WTC11 (cell line): ENCODE measurements at regions not wholly inside any gene's neighbourhood (a gene's known extent, or its start where the extent isn't known, plus 50 kb on each side); places are given as distances from the start of the nearest gene placed in this dataset.
"Not testable (repeated sequence)": the region's sequence is repeated elsewhere in the genome, so short reads cannot be mapped to it uniquely, and the experiment has no call there.

ENCODE experiments used
- ATAC-seq: fragments of 200-7000 bp; cut with Tn5 transposase; 2 replicates; pipeline ENCODE4 v1.10.0; 2021; ENCODE audit warnings: mild to moderate bottlenecking, moderate library complexity
- CTCF ChIA-PET: fragments of 300-600 bp; sonication (Branson Sonifier 250); formaldehyde crosslinking; loops from one replicate; lab custom pipeline; 2021; ENCODE audit warnings: antibody characterized with exemption; lab: Charles Lee
- POLR2A ChIA-PET: fragments of 350-600 bp; sonication (Branson Sonifier 250); formaldehyde crosslinking; loops from one replicate; lab custom pipeline; 2021; ENCODE audit warnings: antibody characterized with exemption; lab: Charles Lee
- DNase-seq: peaks from one replicate; pipeline ENCODE4 v3.0.0; 2021; ENCODE audit warnings: low spot score
- H3K27ac Mint-ChIP-seq: 2 replicates; pipeline ENCODE4 v1.8.0; 2021; ENCODE audit warnings: mixed read lengths
- H3K27me3 Mint-ChIP-seq: 2 replicates; pipeline ENCODE4 v1.8.0; 2021; ENCODE audit warnings: low read depth, mild to moderate bottlenecking, moderate library complexity, mixed read lengths
- H3K36me3 Mint-ChIP-seq: 2 replicates; pipeline ENCODE4 v1.8.0; 2021; ENCODE audit warnings: mixed read lengths
- H3K4me1 Mint-ChIP-seq: 2 replicates; pipeline ENCODE4 v1.8.0; 2022; ENCODE audit warnings: mixed read lengths
- H3K4me3 Mint-ChIP-seq: 2 replicates; pipeline ENCODE4 v1.8.0; 2021; ENCODE audit warnings: mild to moderate bottlenecking, moderate library complexity, mixed read lengths
- H3K9me3 Mint-ChIP-seq: 2 replicates; pipeline ENCODE4 v1.8.0; 2021; ENCODE audit warnings: mixed read lengths
- ATF1 ChIP-seq: sonication (generic); formaldehyde crosslinking; IDR thresholded peaks from 2 replicates; pipeline ENCODE4 v1.8.1; 2023; ENCODE audit warnings: mild to moderate bottlenecking, moderate library complexity, missing genetic modification reagents
- CREB1 ChIP-seq: sonication (generic); formaldehyde crosslinking; IDR thresholded peaks from 2 replicates; pipeline ENCODE4 v1.8.0; 2023; ENCODE audit warnings: mild to moderate bottlenecking, missing genetic modification reagents
- ETV6 ChIP-seq: sonication (generic); formaldehyde crosslinking; IDR thresholded peaks from 2 replicates; pipeline ENCODE4 v1.8.1; 2022; ENCODE audit warnings: mild to moderate bottlenecking, missing genetic modification reagents
- GABPB1 ChIP-seq: sonication (generic); formaldehyde crosslinking; IDR thresholded peaks from 2 replicates; pipeline ENCODE4 v1.8.1; 2023; ENCODE audit warnings: mild to moderate bottlenecking, missing genetic modification reagents
- GRHL2 ChIP-seq: fragments of 250-450 bp; sonication (Bioruptor Pico); IDR thresholded peaks from 2 replicates; pipeline ENCODE4 v1.8.0; 2022; ENCODE audit warnings: mild to moderate bottlenecking, moderate library complexity; ENCODE audit not compliant: insufficient replicate concordance, severe bottlenecking
- NR3C1 ChIP-seq: sonication (generic); formaldehyde crosslinking; conservative IDR thresholded peaks from 2 replicates; pipeline ENCODE4 v1.8.1; 2023; ENCODE audit warnings: low read depth, mild to moderate bottlenecking, missing genetic modification reagents
- SMAD4 ChIP-seq: sonication (generic); formaldehyde crosslinking; IDR thresholded peaks from 2 replicates; pipeline ENCODE4 v1.8.0; 2022; ENCODE audit warnings: mild to moderate bottlenecking, missing genetic modification reagents
- TCF7 ChIP-seq: sonication (generic); formaldehyde crosslinking; IDR thresholded peaks from 2 replicates; pipeline ENCODE4 v1.8.0; 2022; ENCODE audit warnings: mild to moderate bottlenecking, low read depth, missing genetic modification reagents, moderate library complexity
- TEAD4 ChIP-seq: sonication (generic); formaldehyde crosslinking; IDR thresholded peaks from 2 replicates; pipeline ENCODE4 v1.8.0; 2022; ENCODE audit warnings: mild to moderate bottlenecking, missing genetic modification reagents
- ZBTB21 ChIP-seq: sonication (generic); formaldehyde crosslinking; IDR thresholded peaks from 2 replicates; pipeline ENCODE4 v1.8.1; 2023; ENCODE audit warnings: mild to moderate bottlenecking, missing genetic modification reagents, borderline replicate concordance
- ZNF263 ChIP-seq: sonication (generic); formaldehyde crosslinking; IDR thresholded peaks from 2 replicates; pipeline ENCODE4 v1.8.1; 2022; ENCODE audit warnings: low read depth, mild to moderate bottlenecking, moderate library complexity, missing genetic modification reagents
- ZNF671 ChIP-seq: fragments of 250-450 bp; sonication (Bioruptor Pico); IDR thresholded peaks from 2 replicates; pipeline ENCODE4 v1.8.0; 2021; ENCODE audit warnings: mild to moderate bottlenecking
- TF ChIP-seq, protein P1 (sequence below): sonication (generic); formaldehyde crosslinking; IDR thresholded peaks from 2 replicates; pipeline ENCODE4 v1.8.1; 2022; ENCODE audit warnings: mild to moderate bottlenecking, missing genetic modification reagents, moderate library complexity, borderline replicate concordance
- TF ChIP-seq, protein P2 (sequence below): fragments of 250-450 bp; sonication (Bioruptor Pico); IDR thresholded peaks from 2 replicates; pipeline ENCODE4 v1.8.0; 2021; ENCODE audit warnings: mild to moderate bottlenecking
- TF ChIP-seq, protein P3 (sequence below): sonication (generic); formaldehyde crosslinking; IDR thresholded peaks from 2 replicates; pipeline ENCODE4 v1.8.1; 2022; ENCODE audit warnings: low read depth, mild to moderate bottlenecking, moderate library complexity, missing genetic modification reagents, borderline replicate concordance
- TF ChIP-seq, protein P4 (sequence below): sonication (generic); formaldehyde crosslinking; IDR thresholded peaks from 2 replicates; pipeline ENCODE4 v1.8.1; 2023; ENCODE audit warnings: mild to moderate bottlenecking, missing genetic modification reagents
- TF ChIP-seq, protein P5 (sequence below): sonication (generic); formaldehyde crosslinking; IDR thresholded peaks from 2 replicates; pipeline ENCODE4 v1.8.1; 2023; ENCODE audit warnings: mild to moderate bottlenecking, missing genetic modification reagents, borderline replicate concordance

DNA sequence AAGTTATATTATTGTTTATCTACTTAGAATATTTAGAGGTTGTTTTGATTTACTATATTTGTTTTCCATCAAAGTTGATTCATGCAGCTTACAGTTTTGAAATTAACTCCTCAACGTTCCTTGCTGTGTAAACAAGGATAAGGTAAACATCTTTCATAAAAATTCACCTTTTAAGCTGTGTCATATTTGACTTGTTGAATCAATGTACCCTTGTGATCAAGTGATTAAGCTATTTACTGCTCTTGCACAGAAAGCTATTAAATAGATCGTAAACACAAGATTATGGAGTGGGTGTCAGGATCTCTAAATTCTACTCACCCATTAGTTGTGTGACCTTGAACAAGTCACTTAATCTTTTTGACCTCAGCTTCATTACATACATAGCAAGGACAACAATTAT, 2054.0 kb upstream of the NUDT12 start:
- Mint-ChIP-seq H3K4me3 (no peak overlapping the region), H3K36me3 (no peaks in the 10 kb centered on the region), H3K27me3 (no peaks in the 10 kb centered on the region), H3K27ac (no peak overlapping the region), H3K9me3 (no peaks in the 10 kb centered on the region), H3K4me1 (peaks cover 6% of the 10 kb centered on the region)
- no peak for DNase-seq
- POLR2A ChIA-PET, result no interaction called here
- no peak for ATAC-seq
- CTCF ChIA-PET, result no interaction called here
- TF ChIP-seq ZNF263 (CRISPR knock-in tag) (no peak), ZBTB21 (CRISPR knock-in tag) (no peak), ETV6 (no peak), CREB1 (CRISPR knock-in tag) (no peak), ZNF671 (CRISPR knock-in tag) (no peak), GRHL2 (CRISPR knock-in tag) (no peak), TCF7 (no peak), ATF1 (CRISPR knock-in tag) (no peak), TEAD4 (CRISPR knock-in tag) (no peak)
- TF ChIP-seq, protein P1, sequence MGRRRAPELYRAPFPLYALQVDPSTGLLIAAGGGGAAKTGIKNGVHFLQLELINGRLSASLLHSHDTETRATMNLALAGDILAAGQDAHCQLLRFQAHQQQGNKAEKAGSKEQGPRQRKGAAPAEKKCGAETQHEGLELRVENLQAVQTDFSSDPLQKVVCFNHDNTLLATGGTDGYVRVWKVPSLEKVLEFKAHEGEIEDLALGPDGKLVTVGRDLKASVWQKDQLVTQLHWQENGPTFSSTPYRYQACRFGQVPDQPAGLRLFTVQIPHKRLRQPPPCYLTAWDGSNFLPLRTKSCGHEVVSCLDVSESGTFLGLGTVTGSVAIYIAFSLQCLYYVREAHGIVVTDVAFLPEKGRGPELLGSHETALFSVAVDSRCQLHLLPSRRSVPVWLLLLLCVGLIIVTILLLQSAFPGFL (CRISPR knock-in tag), result no peak
- TF ChIP-seq, protein P2, sequence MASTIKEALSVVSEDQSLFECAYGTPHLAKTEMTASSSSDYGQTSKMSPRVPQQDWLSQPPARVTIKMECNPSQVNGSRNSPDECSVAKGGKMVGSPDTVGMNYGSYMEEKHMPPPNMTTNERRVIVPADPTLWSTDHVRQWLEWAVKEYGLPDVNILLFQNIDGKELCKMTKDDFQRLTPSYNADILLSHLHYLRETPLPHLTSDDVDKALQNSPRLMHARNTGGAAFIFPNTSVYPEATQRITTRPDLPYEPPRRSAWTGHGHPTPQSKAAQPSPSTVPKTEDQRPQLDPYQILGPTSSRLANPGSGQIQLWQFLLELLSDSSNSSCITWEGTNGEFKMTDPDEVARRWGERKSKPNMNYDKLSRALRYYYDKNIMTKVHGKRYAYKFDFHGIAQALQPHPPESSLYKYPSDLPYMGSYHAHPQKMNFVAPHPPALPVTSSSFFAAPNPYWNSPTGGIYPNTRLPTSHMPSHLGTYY, result no peak

DNA sequence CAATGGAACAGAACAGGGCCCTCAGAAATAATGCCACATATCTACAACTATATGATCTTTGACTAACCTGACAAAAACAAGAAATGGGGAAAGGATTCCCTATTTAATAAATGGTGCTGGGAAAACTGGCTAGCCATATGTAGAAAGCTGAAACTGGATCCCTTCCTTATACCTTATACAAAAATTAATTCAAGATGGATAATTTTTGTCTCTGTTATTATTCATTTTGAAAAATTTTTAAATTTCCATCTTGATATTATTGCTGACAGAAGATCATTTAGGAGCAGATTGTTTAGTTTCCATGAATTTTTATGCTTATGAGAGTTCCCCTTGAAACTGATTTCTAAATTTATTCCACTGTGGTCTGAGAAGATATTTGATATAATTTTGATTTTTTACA, 2039.8 kb upstream of the NUDT12 start:
- H3K4me3 Mint-ChIP-seq, DNase-seq, CTCF ChIA-PET, ATAC-seq, H3K4me1 Mint-ChIP-seq, H3K27me3 Mint-ChIP-seq, POLR2A ChIA-PET, H3K27ac Mint-ChIP-seq: not testable (repeated sequence)
- Mint-ChIP-seq H3K36me3 (peaks cover 31% of the 10 kb centered on the region), H3K9me3 (peaks cover 58% of the 10 kb centered on the region)

DNA sequence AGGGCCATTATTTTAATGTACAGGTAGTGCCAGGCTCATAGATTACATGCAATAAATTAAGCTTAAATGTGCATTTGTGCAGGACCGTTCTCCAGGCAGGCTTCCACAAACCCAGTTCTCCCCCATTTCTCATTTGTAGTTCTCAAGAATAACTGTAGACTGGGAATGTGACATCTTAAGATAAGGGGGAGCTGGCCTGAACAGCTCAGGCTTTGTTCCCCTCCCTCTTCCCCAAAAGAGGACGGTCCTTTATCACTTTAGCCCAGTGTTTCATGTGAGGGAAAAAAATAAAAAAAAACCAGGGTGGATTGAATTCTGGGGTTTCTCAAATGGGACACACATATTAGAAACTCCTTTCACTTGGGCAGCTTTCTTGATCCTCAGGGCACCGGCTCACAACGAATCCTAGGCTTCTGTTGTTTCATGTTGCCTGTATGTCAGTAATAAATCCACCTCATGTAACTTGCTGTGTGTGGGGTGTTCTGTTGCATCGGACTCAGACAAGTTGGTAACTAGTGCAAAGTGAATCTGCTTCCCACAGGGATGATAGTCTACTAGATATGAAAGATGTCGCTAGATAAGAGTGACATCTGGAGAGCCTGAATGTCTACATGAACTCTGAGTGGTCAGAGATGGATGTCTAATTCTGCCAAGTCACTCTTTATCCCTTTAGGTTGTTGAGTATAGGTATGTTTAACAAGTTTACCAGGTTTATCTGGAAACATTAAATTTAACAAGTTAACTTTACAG, 2030.6 kb upstream of the NUDT12 start:
- Mint-ChIP-seq H3K27me3 (no peaks in the 10 kb centered on the region), H3K36me3 (no peaks in the 10 kb centered on the region), H3K4me3 (no peak overlapping the region), H3K4me1 (no peaks in the 10 kb centered on the region), H3K9me3 (no peaks in the 10 kb centered on the region), H3K27ac (no peak overlapping the region)
- no peak for ATAC-seq
- CTCF ChIA-PET, result no interaction called here
- no peak for DNase-seq
- POLR2A ChIA-PET, result no interaction called here
- TF ChIP-seq GRHL2 (CRISPR knock-in tag), result no peak
- TF ChIP-seq, protein P3, sequence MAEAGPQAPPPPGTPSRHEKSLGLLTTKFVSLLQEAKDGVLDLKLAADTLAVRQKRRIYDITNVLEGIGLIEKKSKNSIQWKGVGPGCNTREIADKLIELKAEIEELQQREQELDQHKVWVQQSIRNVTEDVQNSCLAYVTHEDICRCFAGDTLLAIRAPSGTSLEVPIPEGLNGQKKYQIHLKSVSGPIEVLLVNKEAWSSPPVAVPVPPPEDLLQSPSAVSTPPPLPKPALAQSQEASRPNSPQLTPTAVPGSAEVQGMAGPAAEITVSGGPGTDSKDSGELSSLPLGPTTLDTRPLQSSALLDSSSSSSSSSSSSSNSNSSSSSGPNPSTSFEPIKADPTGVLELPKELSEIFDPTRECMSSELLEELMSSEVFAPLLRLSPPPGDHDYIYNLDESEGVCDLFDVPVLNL (CRISPR knock-in tag), result no peak
- no peak for TF ChIP-seq SMAD4
- no peak for TF ChIP-seq GABPB1 (CRISPR knock-in tag)
- TF ChIP-seq, protein P4, sequence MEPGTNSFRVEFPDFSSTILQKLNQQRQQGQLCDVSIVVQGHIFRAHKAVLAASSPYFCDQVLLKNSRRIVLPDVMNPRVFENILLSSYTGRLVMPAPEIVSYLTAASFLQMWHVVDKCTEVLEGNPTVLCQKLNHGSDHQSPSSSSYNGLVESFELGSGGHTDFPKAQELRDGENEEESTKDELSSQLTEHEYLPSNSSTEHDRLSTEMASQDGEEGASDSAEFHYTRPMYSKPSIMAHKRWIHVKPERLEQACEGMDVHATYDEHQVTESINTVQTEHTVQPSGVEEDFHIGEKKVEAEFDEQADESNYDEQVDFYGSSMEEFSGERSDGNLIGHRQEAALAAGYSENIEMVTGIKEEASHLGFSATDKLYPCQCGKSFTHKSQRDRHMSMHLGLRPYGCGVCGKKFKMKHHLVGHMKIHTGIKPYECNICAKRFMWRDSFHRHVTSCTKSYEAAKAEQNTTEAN (CRISPR knock-in tag), result no peak
- TF ChIP-seq, protein P5, sequence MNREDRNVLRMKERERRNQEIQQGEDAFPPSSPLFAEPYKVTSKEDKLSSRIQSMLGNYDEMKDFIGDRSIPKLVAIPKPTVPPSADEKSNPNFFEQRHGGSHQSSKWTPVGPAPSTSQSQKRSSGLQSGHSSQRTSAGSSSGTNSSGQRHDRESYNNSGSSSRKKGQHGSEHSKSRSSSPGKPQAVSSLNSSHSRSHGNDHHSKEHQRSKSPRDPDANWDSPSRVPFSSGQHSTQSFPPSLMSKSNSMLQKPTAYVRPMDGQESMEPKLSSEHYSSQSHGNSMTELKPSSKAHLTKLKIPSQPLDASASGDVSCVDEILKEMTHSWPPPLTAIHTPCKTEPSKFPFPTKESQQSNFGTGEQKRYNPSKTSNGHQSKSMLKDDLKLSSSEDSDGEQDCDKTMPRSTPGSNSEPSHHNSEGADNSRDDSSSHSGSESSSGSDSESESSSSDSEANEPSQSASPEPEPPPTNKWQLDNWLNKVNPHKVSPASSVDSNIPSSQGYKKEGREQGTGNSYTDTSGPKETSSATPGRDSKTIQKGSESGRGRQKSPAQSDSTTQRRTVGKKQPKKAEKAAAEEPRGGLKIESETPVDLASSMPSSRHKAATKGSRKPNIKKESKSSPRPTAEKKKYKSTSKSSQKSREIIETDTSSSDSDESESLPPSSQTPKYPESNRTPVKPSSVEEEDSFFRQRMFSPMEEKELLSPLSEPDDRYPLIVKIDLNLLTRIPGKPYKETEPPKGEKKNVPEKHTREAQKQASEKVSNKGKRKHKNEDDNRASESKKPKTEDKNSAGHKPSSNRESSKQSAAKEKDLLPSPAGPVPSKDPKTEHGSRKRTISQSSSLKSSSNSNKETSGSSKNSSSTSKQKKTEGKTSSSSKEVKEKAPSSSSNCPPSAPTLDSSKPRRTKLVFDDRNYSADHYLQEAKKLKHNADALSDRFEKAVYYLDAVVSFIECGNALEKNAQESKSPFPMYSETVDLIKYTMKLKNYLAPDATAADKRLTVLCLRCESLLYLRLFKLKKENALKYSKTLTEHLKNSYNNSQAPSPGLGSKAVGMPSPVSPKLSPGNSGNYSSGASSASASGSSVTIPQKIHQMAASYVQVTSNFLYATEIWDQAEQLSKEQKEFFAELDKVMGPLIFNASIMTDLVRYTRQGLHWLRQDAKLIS (CRISPR knock-in tag), result no peak
- TF ChIP-seq NR3C1, result no peak
